SK-N-SH (cell line): ENCODE measurements at regions not wholly inside any gene's neighbourhood (a gene's known extent, or its start where the extent isn't known, plus 50 kb on each side); places are given as distances from the start of the nearest gene placed in this dataset.

Experiments
- ELF1 ChIP-seq: IDR thresholded peaks from 2 replicates; pipeline ENCODE4 v1.4.0; 2012
- EP300 ChIP-seq, 2 experiments: IDR thresholded peaks; 2 replicates each; pipeline versions ENCODE4 v1.4.0 to v1.6.1; 2012; ENCODE audit warnings: borderline replicate concordance in 1 of 2, low read depth in 1 of 2, low read length in 1 of 2
- EZH2phosphoT487 ChIP-seq: fragments of 200-600 bp; sonication (generic); IDR thresholded peaks from 2 replicates; pipeline ENCODE4 v1.6.1; 2017; ENCODE audit warnings: low read depth, mixed run types, mild to moderate bottlenecking, antibody characterized with exemption, moderate library complexity, borderline replicate concordance
- FOXJ3 ChIP-seq: sonication (generic); formaldehyde crosslinking; IDR thresholded peaks from 2 replicates; pipeline ENCODE4 v1.5.1; 2020; ENCODE audit warnings: mild to moderate bottlenecking, missing genetic modification reagents
- GATA2 ChIP-seq: sonication (generic); formaldehyde crosslinking; IDR thresholded peaks from 2 replicates; pipeline ENCODE4 v1.5.0; 2020; ENCODE audit warnings: mild to moderate bottlenecking, missing genetic modification reagents
- JUND ChIP-seq: IDR thresholded peaks from 2 replicates; pipeline ENCODE4 v1.4.0; 2012
- POLR2AphosphoS5 ChIP-seq: IDR thresholded peaks from 2 replicates; pipeline ENCODE4 v1.6.1; 2012; ENCODE audit warnings: low read depth, low read length
- RCOR1 ChIP-seq: fragments of 150-350 bp; IDR thresholded peaks from 2 replicates; pipeline ENCODE4 v1.6.1; 2017; ENCODE audit warnings: antibody characterized with exemption, low read length
- RFX5 ChIP-seq: IDR thresholded peaks from 2 replicates; pipeline ENCODE4 v1.6.1; 2012; ENCODE audit warnings: mild to moderate bottlenecking, improper control_type of control experiment, low read length
- TEAD4 ChIP-seq: IDR thresholded peaks from 2 replicates; pipeline ENCODE4 v1.4.0; 2012; ENCODE audit warnings: mild to moderate bottlenecking, borderline replicate concordance; ENCODE audit not compliant: insufficient read depth
- USF1 ChIP-seq: IDR thresholded peaks from 2 replicates; pipeline ENCODE4 v1.4.0; 2012; ENCODE audit warnings: low read depth, borderline replicate concordance
- TF ChIP-seq, protein P1 (sequence below): fragments of 200-600 bp; sonication (generic); IDR thresholded peaks from 2 replicates; pipeline ENCODE4 v1.6.1; 2017; ENCODE audit warnings: antibody characterized with exemption, mild to moderate bottlenecking, moderate library complexity

GRCh38 chr2:5442736-5443135 lies 249.4 kb upstream of the SOX11 start:
- TF ChIP-seq, protein P1, sequence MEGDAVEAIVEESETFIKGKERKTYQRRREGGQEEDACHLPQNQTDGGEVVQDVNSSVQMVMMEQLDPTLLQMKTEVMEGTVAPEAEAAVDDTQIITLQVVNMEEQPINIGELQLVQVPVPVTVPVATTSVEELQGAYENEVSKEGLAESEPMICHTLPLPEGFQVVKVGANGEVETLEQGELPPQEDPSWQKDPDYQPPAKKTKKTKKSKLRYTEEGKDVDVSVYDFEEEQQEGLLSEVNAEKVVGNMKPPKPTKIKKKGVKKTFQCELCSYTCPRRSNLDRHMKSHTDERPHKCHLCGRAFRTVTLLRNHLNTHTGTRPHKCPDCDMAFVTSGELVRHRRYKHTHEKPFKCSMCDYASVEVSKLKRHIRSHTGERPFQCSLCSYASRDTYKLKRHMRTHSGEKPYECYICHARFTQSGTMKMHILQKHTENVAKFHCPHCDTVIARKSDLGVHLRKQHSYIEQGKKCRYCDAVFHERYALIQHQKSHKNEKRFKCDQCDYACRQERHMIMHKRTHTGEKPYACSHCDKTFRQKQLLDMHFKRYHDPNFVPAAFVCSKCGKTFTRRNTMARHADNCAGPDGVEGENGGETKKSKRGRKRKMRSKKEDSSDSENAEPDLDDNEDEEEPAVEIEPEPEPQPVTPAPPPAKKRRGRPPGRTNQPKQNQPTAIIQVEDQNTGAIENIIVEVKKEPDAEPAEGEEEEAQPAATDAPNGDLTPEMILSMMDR, result no peak
- TF ChIP-seq ELF1 (no peak), GATA2 (CRISPR knock-in tag) (no peak), TEAD4 (no peak), POLR2AphosphoS5 (no peak), RFX5 (no peak), RCOR1 (no peak), EP300 (IDR thresholded peaks at IDR 0.05; ENCODE audit: borderline replicate concordance in 1 of 2, low read depth in 1 of 2, low read length in 1 of 2) (no peak), EZH2phosphoT487 (no peak), USF1 (no peak), FOXJ3 (CRISPR knock-in tag) (no peak), JUND (no peak)
